ENCODE measurements at regions not wholly inside any gene's neighbourhood (a gene's known extent, or its start where the extent isn't known, plus 50 kb on each side); places are given as distances from the start of the nearest gene placed in this dataset.

GRCh38 chr10:63887023-63887589 lies 365.9 kb downstream of the REEP3 start:
- H3K27ac ChIP-seq: peak overlapping the region; percentile 53
- peak; percentile 26; the same call in 1 of the 2 replicates for TF ChIP-seq CTCF (conservative IDR thresholded peaks at IDR 0.05)

GRCh38 chr10:63887600-63888370 lies 366.6 kb downstream of the REEP3 start:
- TF ChIP-seq CTCF (conservative IDR thresholded peaks at IDR 0.05): no peak
- peak overlapping the region; percentile 53 for H3K27ac ChIP-seq

GRCh38 chr10:63889803-63890202 lies 368.6 kb downstream of the REEP3 start:
- no peak for TF ChIP-seq CTCF (conservative IDR thresholded peaks at IDR 0.05)
- H3K27ac ChIP-seq: no peak overlapping the region

GRCh38 chr10:63896992-63897391 lies 375.8 kb downstream of the REEP3 start:
- no peak for TF ChIP-seq CTCF (conservative IDR thresholded peaks at IDR 0.05)
- no peak overlapping the region for H3K27ac ChIP-seq

GRCh38 chr10:63899673-63900300 lies 378.6 kb downstream of the REEP3 start:
- no peak for TF ChIP-seq CTCF (conservative IDR thresholded peaks at IDR 0.05)

GRCh38 chr10:63901228-63901627 lies 380.0 kb downstream of the REEP3 start:
- TF ChIP-seq CTCF (conservative IDR thresholded peaks at IDR 0.05): no peak; the same call in 1 of the 2 replicates
- H3K27ac ChIP-seq: no peak overlapping the region

More at GRCh38 chr10:63899673-63900300, 378.6 kb downstream of the REEP3 start:
- no peak overlapping the region for H3K27ac ChIP-seq

GRCh38 chr10:63901881-63902280 lies 380.7 kb downstream of the REEP3 start:
- TF ChIP-seq CTCF (conservative IDR thresholded peaks at IDR 0.05): no peak

More at GRCh38 chr10:63901881-63902280, 380.7 kb downstream of the REEP3 start:
- no peak overlapping the region for H3K27ac ChIP-seq
